Breast epithelium (tissue), 3 donors: ENCODE measurements at regions not wholly inside any gene's neighbourhood (a gene's known extent, or its start where the extent isn't known, plus 50 kb on each side); places are given as distances from the start of the nearest gene placed in this dataset.

Source experiments
- POLR2A ChIP-seq: fragments of 450-650 bp; IDR thresholded peaks from one replicate; pipeline ENCODE4 v1.6.1; 2016; ENCODE audit warnings: antibody characterized with exemption, mild to moderate bottlenecking, moderate library complexity
- POLR2AphosphoS5 ChIP-seq, 3 donors: sonication (generic); formaldehyde crosslinking; IDR thresholded peaks; one replicate each; pipeline ENCODE4 v1.6.1; 2017; ENCODE audit warnings: antibody characterized with exemption in 3 of 3
- TF ChIP-seq, protein P1 (sequence below), 3 donors: fragments of 450-650 bp; IDR thresholded peaks; one replicate each; pipeline ENCODE4 v1.5.1; 2016 to 2017; ENCODE audit warnings: antibody characterized with exemption in 3 of 3, mild to moderate bottlenecking in 3 of 3, moderate library complexity in 3 of 3

DNA sequence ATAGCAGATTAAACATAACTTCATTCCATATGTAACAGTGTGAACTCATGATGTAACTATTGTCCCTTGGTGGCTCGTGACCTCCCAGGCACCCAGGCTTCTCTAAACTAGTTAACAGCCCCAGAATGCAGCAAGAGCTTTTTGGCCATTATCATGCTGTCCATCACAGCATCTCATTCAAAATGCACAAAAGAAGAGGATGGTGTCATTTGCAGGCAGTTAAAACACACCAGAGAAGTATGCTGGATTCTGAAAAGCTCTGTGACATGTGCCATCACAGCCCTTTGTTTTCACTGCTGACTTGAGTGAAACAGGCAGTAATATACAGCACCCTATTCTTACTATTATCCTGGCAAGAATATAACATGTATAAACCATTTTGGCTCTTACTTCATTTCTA is 117.6 kb upstream of the CHMP2B start:
- TF ChIP-seq, protein P1, sequence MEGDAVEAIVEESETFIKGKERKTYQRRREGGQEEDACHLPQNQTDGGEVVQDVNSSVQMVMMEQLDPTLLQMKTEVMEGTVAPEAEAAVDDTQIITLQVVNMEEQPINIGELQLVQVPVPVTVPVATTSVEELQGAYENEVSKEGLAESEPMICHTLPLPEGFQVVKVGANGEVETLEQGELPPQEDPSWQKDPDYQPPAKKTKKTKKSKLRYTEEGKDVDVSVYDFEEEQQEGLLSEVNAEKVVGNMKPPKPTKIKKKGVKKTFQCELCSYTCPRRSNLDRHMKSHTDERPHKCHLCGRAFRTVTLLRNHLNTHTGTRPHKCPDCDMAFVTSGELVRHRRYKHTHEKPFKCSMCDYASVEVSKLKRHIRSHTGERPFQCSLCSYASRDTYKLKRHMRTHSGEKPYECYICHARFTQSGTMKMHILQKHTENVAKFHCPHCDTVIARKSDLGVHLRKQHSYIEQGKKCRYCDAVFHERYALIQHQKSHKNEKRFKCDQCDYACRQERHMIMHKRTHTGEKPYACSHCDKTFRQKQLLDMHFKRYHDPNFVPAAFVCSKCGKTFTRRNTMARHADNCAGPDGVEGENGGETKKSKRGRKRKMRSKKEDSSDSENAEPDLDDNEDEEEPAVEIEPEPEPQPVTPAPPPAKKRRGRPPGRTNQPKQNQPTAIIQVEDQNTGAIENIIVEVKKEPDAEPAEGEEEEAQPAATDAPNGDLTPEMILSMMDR (IDR thresholded peaks at IDR 0.05) = no peak
- no peak for TF ChIP-seq POLR2A
- no peak for TF ChIP-seq POLR2AphosphoS5 (IDR thresholded peaks at IDR 0.05)
